Lung (tissue), 11 donors: ENCODE measurements at regions not wholly inside any gene's neighbourhood (a gene's known extent, or its start where the extent isn't known, plus 50 kb on each side); places are given as distances from the start of the nearest gene placed in this dataset.
"Not testable (repeated sequence)": the region's sequence is repeated elsewhere in the genome, so short reads cannot be mapped to it uniquely, and the experiment has no call there.

ENCODE experiments used
- ATAC-seq: fragments of 200-7000 bp; cut with Tn5 transposase; one replicate; pipeline ENCODE4 v1.9.1; 2020; ENCODE audit warnings: moderate number of reproducible peaks; ENCODE audit not compliant: insufficient read depth, low FRiP score
- DNase-seq, 3 donors: peaks; one replicate each; pipeline ENCODE4 v3.0.0-alpha.2; 2013 to 2017
- H3K27ac ChIP-seq, 2 donors: one replicate each; pipeline ENCODE4 v1.5.1; 2013; ENCODE audit warnings: mild to moderate bottlenecking in 2 of 2, moderate library complexity in 2 of 2, control low read depth in 1 of 2, inconsistent platforms in 1 of 2, low read depth in 1 of 2, low read length in 1 of 2
- H3K27me3 ChIP-seq, 3 donors: one replicate each; pipeline ENCODE4 v1.5.1; 2013; ENCODE audit warnings: low read length in 2 of 3; ENCODE audit not compliant: control insufficient read depth in 3 of 3, insufficient read depth in 3 of 3
- H3K36me3 ChIP-seq, 4 donors: one replicate each; pipeline ENCODE4 v1.5.1; 2013; ENCODE audit warnings: low read length in 4 of 4, mild to moderate bottlenecking in 1 of 4, moderate library complexity in 1 of 4; ENCODE audit not compliant: control insufficient read depth in 4 of 4, insufficient read depth in 4 of 4
- H3K4me1 ChIP-seq, 5 donors: one replicate each; pipeline ENCODE4 v1.5.1; 2013; ENCODE audit warnings: low read length in 5 of 5, mild to moderate bottlenecking in 2 of 5, moderate library complexity in 1 of 5; ENCODE audit not compliant: control insufficient read depth in 5 of 5, insufficient read depth in 5 of 5
- H3K4me3 ChIP-seq: one replicate; pipeline ENCODE4 v1.5.1; 2013; ENCODE audit warnings: mild to moderate bottlenecking, control low read depth, moderate library complexity
- H3K9ac ChIP-seq, 2 donors: one replicate each; pipeline ENCODE4 v1.5.1; 2013; ENCODE audit warnings: low read length in 2 of 2, control low read depth in 1 of 2; ENCODE audit not compliant: insufficient read depth in 1 of 2
- H3K9me3 ChIP-seq, 4 donors: one replicate each; pipeline ENCODE4 v1.5.1; 2013; ENCODE audit warnings: low read length in 3 of 4, mild to moderate bottlenecking in 1 of 4, moderate library complexity in 1 of 4; ENCODE audit not compliant: control insufficient read depth in 4 of 4, insufficient read depth in 3 of 4
- WGBS, 2 donors: extraction: QIAGEN DNeasy Blood & Tissue Kit; methylation state at CpG; one replicate each; pipeline ENCODE4 v1.1.7; 2013; 5-methylcytosine and 5-hydroxymethylcytosine counted together
- TF ChIP-seq, protein P1 (sequence below): IDR thresholded peaks from 2 replicates; pipeline ENCODE4 v1.5.1; 2012; ENCODE audit warnings: mild to moderate bottlenecking; ENCODE audit errors: control extremely low read depth, extremely low read depth
- donor health status: control.
- donor health status: control.
- donor health status: Bipolar disorder and iron deficiency.
- donor health status: healthy.
- donor health status: DM: yes; HTN: yes; CAD: no.

DNA sequence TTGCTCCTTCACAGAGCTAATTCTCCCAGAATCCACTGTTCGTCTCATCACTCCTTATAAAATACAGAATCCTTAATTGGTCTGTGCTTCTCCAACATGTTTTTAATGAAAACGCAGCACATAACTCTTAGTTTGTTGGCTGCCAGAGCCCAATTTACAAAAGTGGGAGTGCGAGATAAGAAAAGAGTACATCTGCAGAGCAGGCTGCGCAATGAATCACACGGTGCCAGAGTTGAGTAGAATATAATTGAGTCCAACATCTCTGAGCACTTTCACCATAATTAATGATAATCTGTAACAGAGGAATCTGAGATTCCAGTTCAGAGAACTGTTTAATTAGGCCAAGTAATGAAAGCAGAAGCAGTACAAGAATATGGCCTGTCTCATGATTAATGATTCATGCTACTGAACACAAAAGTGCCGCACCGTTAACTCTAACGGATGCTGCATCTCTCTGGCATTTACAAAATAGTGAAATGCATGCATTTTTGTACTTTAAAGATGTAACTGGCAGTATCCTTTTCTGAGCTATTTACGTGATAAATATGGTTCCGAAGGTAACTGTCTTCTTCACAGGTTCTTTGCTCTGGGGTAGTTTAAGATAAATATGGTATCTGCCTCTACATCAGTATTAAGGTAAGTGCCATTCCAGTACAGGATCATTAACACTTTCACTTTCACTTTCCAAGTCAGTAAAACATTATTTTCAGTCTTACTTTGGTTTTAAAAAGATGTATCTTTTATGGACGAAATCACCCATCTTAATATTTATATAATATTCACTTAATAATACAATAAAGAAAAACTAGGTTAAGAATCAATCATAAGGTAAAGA lies 785.6 kb downstream of the NR4A2 start:
- no peaks in the 10 kb centered on the region for H3K27me3 ChIP-seq
- TF ChIP-seq, protein P1, sequence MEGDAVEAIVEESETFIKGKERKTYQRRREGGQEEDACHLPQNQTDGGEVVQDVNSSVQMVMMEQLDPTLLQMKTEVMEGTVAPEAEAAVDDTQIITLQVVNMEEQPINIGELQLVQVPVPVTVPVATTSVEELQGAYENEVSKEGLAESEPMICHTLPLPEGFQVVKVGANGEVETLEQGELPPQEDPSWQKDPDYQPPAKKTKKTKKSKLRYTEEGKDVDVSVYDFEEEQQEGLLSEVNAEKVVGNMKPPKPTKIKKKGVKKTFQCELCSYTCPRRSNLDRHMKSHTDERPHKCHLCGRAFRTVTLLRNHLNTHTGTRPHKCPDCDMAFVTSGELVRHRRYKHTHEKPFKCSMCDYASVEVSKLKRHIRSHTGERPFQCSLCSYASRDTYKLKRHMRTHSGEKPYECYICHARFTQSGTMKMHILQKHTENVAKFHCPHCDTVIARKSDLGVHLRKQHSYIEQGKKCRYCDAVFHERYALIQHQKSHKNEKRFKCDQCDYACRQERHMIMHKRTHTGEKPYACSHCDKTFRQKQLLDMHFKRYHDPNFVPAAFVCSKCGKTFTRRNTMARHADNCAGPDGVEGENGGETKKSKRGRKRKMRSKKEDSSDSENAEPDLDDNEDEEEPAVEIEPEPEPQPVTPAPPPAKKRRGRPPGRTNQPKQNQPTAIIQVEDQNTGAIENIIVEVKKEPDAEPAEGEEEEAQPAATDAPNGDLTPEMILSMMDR: no peak
- WGBS, 2 donors: 78 to 83% methylated on average over 11 of the region's 11 CpGs
- H3K4me1 ChIP-seq: peaks cover 0 to 4% (median 0%) of the 10 kb centered on the region in 5 donors
- H3K9me3 ChIP-seq: peaks cover 0 to 3% (median 0%) of the 10 kb centered on the region in 4 donors
- no peaks in the 10 kb centered on the region for H3K36me3 ChIP-seq
- DNase-seq (peak in 2 of 3 donors; percentile 4 to 5), ATAC-seq (no peak)
- H3K9ac ChIP-seq: no peak overlapping the region
- H3K4me3 ChIP-seq: no peak overlapping the region
- no peak overlapping the region for H3K27ac ChIP-seq

DNA sequence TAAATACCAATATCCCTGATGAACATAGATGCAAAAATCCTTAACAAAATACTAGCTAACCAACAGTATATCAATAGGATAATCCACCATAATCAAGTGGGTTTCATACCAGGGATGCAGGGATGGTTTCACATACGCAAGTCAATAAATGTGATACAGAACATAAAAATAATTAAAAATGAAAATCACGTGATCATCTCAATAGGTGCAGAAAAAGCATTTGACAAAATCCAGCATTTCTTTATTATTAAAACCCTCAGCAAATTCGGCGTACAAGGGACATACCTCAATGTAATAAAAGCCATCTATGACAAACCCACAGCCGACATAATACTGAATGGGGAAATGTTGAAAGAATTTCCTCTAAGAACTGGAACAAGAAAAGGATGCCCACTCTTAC lies 793.5 kb downstream of the NR4A2 start:
- DNase-seq, H3K4me1 ChIP-seq, H3K4me3 ChIP-seq, H3K27ac ChIP-seq, H3K27me3 ChIP-seq, ATAC-seq, H3K9me3 ChIP-seq, H3K9ac ChIP-seq, H3K36me3 ChIP-seq: not testable (repeated sequence)
- WGBS, 2 donors: 88 to 92% methylated on average over 5 of the region's 5 CpGs

DNA sequence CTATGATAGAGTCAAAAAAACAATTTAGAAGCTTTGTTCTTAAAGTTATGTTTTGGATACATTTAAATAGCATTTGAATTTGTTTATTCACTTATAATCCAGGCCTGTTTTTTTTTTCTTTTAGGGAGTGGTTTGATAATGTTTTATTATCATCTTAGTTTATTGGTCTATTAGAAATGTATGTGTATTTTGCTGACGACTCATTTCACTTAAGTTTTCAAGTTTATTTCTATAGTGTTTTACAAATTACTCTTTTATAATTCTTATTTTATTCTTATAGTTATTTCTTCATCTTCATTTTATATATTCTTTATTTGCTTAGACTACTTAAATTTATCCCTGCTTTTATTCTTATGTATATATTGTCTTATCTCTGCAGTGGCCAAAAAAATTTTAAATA lies 804.5 kb downstream of the NR4A2 start:
- H3K4me3 ChIP-seq: no peak overlapping the region
- WGBS, 2 donors: 95 to 97% methylated on average over 1 of the region's 1 CpG

DNA sequence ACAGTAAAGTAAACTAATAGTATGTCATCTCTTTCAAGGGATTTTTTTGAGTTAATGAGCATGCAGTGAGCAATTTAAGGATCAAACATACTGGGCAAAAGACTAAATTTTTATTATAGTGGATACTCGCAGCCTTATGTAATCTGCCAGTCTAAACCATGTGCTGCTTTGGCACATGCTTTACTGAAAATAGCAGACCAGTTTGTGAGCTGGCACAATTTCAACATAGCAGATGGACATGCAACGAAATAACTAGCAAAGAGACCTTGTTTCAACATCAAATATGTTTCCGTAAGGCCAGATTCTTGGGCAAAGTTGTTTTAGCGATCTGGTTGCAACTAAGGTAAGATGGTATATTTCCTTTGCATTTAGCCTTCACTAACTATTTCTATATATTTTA lies 807.3 kb downstream of the NR4A2 start:
- no peaks in the 10 kb centered on the region for H3K9me3 ChIP-seq
- TF ChIP-seq, protein P1: no peak
- no peaks in the 10 kb centered on the region for H3K36me3 ChIP-seq
- no peaks in the 10 kb centered on the region for H3K4me1 ChIP-seq
- no peaks in the 10 kb centered on the region for H3K27me3 ChIP-seq
- no peak overlapping the region for H3K9ac ChIP-seq
- no peak overlapping the region for H3K4me3 ChIP-seq
- 79 to 81% methylated on average over 4 of the region's 4 CpGs for whole genome bisulfite sequencing, 2 donors
- ATAC-seq (no peak), DNase-seq (peak in 1 of 3 donors; percentile 2)
- H3K27ac ChIP-seq: no peak overlapping the region

More for the DNA sequence above, 804.5 kb downstream of the NR4A2 start:
- DNase-seq: no peak
- Histone ChIP-seq H3K9ac (no peak overlapping the region), H3K27me3 (no peaks in the 10 kb centered on the region), H3K36me3 (no peaks in the 10 kb centered on the region), H3K4me1 (no peaks in the 10 kb centered on the region), H3K9me3 (no peaks in the 10 kb centered on the region), H3K27ac (no peak overlapping the region)
- TF ChIP-seq, protein P1: no peak
- no peak for ATAC-seq
